PFSK-1 (cell line): ENCODE measurements at regions not wholly inside any gene's neighbourhood (a gene's known extent, or its start where the extent isn't known, plus 50 kb on each side); places are given as distances from the start of the nearest gene placed in this dataset.

ENCODE experiments used
- FOXP2 ChIP-seq: optimal IDR thresholded peaks from 2 replicates; pipeline ENCODE3; 2011; ENCODE audit warnings: borderline replicate concordance, control low read depth, inconsistent platforms; ENCODE audit not compliant: insufficient read depth; ENCODE audit errors: extremely low read length, extremely low read depth
- POLR2AphosphoS5 ChIP-seq: IDR thresholded peaks from 2 replicates; pipeline ENCODE4 v1.6.1; 2012; ENCODE audit warnings: low read depth, mild to moderate bottlenecking, control low read depth, low read length, moderate library complexity
- SIN3A ChIP-seq: IDR thresholded peaks from 2 replicates; pipeline ENCODE4 v1.6.1; 2012; ENCODE audit warnings: mild to moderate bottlenecking, low read length, moderate library complexity, borderline replicate concordance; ENCODE audit not compliant: insufficient read depth
- TAF1 ChIP-seq: IDR thresholded peaks from 2 replicates; pipeline ENCODE4 v1.6.1; 2012; ENCODE audit warnings: low read length, control low read depth, borderline replicate concordance; ENCODE audit not compliant: insufficient read depth
- TF ChIP-seq, protein P1 (sequence below), 2 experiments: IDR thresholded peaks; 2 replicates each; pipeline versions ENCODE4 v1.6.1 to v1.8.0; 2011 to 2012; ENCODE audit warnings: low read depth in 2 of 2, low read length in 2 of 2, control low read depth in 1 of 2, inconsistent platforms in 1 of 2, mild to moderate bottlenecking in 1 of 2, moderate library complexity in 1 of 2; ENCODE audit not compliant: insufficient read depth in 1 of 2

DNA sequence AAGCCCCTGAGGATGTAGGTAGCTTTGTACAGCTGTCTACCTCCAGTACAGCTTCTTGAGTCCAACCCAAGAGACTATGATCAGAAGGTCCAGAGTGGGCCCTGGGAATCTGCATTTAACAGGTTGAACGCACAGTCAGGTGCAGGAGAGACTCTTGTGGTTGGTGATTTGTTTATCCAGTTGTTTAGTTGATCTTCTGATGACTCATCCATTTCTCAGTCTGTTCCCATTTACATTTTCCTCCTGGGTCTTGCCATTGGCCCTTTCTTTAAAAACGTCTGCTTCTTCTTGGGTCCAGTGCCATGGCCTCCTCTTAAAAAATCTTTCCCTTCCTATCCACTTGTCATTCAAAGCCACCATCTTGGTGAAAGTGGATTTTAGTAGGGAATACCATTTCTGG, 734.2 kb downstream of the MED13L start:
- TF ChIP-seq, protein P1, sequence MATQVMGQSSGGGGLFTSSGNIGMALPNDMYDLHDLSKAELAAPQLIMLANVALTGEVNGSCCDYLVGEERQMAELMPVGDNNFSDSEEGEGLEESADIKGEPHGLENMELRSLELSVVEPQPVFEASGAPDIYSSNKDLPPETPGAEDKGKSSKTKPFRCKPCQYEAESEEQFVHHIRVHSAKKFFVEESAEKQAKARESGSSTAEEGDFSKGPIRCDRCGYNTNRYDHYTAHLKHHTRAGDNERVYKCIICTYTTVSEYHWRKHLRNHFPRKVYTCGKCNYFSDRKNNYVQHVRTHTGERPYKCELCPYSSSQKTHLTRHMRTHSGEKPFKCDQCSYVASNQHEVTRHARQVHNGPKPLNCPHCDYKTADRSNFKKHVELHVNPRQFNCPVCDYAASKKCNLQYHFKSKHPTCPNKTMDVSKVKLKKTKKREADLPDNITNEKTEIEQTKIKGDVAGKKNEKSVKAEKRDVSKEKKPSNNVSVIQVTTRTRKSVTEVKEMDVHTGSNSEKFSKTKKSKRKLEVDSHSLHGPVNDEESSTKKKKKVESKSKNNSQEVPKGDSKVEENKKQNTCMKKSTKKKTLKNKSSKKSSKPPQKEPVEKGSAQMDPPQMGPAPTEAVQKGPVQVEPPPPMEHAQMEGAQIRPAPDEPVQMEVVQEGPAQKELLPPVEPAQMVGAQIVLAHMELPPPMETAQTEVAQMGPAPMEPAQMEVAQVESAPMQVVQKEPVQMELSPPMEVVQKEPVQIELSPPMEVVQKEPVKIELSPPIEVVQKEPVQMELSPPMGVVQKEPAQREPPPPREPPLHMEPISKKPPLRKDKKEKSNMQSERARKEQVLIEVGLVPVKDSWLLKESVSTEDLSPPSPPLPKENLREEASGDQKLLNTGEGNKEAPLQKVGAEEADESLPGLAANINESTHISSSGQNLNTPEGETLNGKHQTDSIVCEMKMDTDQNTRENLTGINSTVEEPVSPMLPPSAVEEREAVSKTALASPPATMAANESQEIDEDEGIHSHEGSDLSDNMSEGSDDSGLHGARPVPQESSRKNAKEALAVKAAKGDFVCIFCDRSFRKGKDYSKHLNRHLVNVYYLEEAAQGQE (IDR thresholded peaks at IDR 0.05; ENCODE audit: insufficient read depth in 1 of 2, low read depth in 2 of 2, low read length in 2 of 2) = no peak
- TF ChIP-seq POLR2AphosphoS5 = no peak
- no peak for TF ChIP-seq TAF1
- no peak for TF ChIP-seq SIN3A

DNA sequence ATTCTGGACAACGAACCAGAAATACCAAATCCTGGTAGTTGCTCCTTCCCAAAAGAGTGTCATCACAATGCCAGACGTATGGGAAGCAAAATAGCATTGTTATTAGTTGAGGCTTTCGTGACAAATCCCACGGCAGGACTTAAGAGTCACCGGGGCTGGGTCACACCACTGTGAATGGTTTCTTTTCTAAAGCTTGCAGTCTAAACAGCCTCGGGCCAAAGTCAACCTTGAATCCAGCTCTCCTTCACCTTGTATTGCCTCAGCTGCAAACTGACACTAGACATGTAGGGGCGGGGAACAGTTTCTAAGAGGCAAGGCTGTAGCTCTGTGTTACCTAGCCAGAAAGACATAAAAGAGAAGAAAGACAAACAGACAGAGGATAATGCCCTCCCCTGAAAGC, 734.8 kb downstream of the MED13L start:
- TF ChIP-seq TAF1 (no peak), FOXP2 (no peak), POLR2AphosphoS5 (no peak), SIN3A (no peak)
- TF ChIP-seq, protein P1 (IDR thresholded peaks at IDR 0.05; ENCODE audit: insufficient read depth in 1 of 2, low read depth in 2 of 2, low read length in 2 of 2) = no peak

DNA sequence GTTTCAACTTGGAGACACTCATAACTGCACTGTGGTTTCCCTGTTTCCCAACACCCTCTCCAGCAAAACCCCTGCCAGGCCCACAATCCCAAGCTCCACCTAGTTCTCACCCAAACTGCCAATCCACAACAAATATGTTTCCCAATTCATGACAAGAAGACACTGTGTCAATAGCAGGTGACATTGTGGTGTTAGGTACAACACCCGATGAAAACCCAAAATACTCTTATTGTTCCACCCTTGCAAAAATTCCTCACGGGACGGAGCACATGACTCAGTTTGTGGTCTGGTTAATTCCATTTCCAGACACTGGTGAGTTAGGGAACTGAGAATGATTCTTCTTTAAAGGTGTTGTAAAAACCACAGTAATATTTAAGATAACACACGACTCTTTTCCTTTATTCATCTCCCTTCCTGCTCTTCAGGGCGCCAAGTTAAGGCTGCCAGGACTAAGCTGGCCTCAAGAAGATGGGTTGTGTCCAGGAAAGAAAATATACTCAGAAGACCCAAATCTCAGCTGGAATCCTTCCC, 735.5 kb downstream of the MED13L start:
- TF ChIP-seq TAF1 (no peak), POLR2AphosphoS5 (no peak), FOXP2 (no peak), SIN3A (no peak)
- TF ChIP-seq, protein P1 (IDR thresholded peaks at IDR 0.05; ENCODE audit: insufficient read depth in 1 of 2, low read depth in 2 of 2, low read length in 2 of 2) = no peak

GRCh38 chr12:115528466-115528865, 749.0 kb downstream of the MED13L start:
- TF ChIP-seq POLR2AphosphoS5 (no peak), FOXP2 (no peak), SIN3A (no peak), TAF1 (no peak)
- TF ChIP-seq, protein P1 (IDR thresholded peaks at IDR 0.05; ENCODE audit: insufficient read depth in 1 of 2, low read depth in 2 of 2, low read length in 2 of 2) = no peak

DNA sequence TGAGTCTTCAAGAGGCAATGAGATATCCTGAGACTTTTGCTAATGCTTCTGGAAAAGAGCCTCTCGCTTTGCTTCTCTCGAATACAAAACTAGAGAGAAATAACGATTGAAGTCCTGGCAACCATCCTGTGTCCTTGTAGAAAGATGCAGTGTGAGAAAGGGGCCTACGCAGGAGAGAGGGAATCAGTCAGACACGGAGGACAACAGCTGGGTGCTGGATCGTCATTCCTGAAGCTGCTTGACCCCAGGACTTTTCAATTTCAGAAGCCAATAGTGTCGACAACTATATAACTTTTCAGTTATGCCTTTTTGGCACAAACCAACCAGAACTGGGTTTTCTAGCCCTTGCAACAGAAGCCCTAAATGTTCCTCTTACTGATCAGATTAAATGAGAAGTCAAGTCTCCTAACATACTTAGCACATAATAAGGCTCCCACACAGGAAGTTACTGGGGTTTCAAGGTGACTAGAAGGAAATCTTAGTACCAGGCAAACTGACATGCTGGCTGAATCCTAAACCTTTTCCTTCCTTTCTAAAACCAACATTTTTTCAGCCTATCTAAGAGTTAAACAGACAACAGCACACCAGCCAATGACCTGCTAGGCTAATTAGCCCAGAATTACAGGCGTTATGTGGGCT, 755.6 kb downstream of the MED13L start:
- TF ChIP-seq, protein P1 (IDR thresholded peaks at IDR 0.05; ENCODE audit: insufficient read depth in 1 of 2, low read depth in 2 of 2, low read length in 2 of 2) = no peak
- TF ChIP-seq POLR2AphosphoS5 = no peak
- TF ChIP-seq FOXP2 = no peak
- no peak for TF ChIP-seq SIN3A
- TF ChIP-seq TAF1 = no peak
